ENCODE measurements at regions not wholly inside any gene's neighbourhood (a gene's known extent, or its start where the extent isn't known, plus 50 kb on each side); places are given as distances from the start of the nearest gene placed in this dataset.

DNA sequence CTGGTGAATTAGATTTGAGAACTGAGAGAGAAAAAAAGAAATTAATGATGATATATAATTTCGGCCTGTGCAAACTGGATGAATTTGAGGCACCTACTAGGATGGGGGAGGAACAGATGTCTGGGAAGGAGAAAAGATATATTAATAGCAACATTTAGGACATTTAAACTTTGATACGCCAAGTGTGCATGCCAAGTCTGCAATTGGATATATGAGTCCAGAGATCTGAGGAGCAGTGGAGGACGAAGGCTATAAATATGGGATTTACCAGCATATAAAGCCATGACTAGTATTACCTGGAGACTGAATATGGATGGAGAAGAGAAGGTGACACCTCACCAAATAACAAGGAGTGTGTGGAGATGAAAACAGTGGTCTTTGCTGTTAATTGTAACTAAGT, 272.6 kb upstream of the HSF2 start:
- H3K4me1 Mint-ChIP-seq (ENCODE audit: low read depth, unreplicated experiment), result no peaks in the 10 kb centered on the region
- H3K36me3 Mint-ChIP-seq (ENCODE audit: unreplicated experiment), result no peaks in the 10 kb centered on the region
- no peaks in the 10 kb centered on the region for H3K27me3 Mint-ChIP-seq (ENCODE audit: unreplicated experiment)
- peaks cover 1% of the 10 kb centered on the region for H3K9me3 Mint-ChIP-seq (ENCODE audit: unreplicated experiment)
- no peak overlapping the region for H3K4me3 Mint-ChIP-seq (ENCODE audit: unreplicated experiment)
- DNase-seq, result no peak
- no peak overlapping the region for H3K27ac Mint-ChIP-seq (ENCODE audit: unreplicated experiment)
- TF ChIP-seq, protein P1, sequence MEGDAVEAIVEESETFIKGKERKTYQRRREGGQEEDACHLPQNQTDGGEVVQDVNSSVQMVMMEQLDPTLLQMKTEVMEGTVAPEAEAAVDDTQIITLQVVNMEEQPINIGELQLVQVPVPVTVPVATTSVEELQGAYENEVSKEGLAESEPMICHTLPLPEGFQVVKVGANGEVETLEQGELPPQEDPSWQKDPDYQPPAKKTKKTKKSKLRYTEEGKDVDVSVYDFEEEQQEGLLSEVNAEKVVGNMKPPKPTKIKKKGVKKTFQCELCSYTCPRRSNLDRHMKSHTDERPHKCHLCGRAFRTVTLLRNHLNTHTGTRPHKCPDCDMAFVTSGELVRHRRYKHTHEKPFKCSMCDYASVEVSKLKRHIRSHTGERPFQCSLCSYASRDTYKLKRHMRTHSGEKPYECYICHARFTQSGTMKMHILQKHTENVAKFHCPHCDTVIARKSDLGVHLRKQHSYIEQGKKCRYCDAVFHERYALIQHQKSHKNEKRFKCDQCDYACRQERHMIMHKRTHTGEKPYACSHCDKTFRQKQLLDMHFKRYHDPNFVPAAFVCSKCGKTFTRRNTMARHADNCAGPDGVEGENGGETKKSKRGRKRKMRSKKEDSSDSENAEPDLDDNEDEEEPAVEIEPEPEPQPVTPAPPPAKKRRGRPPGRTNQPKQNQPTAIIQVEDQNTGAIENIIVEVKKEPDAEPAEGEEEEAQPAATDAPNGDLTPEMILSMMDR (IDR thresholded peaks at IDR 0.05; ENCODE audit: partially characterized antibody, unreplicated experiment), result no peak

DNA sequence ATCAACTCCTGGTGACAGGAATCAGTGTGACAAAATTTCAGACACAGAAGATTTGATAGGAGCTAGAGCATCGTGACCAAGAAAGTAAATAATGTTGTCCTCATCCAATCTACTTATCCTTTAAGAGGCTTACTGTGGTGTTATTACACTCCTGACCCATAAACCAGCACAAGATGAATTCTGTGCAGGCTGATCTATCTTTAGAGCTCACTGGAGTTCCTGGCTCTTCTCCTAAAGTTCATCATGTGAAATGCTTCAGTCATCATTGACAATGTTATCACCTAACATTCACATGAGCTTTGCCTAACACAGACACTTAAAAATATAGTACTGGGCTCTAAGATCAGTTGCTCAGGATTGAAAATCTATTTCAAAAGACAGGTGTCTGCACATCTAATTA, 271.0 kb upstream of the HSF2 start:
- TF ChIP-seq, protein P1 (IDR thresholded peaks at IDR 0.05; ENCODE audit: partially characterized antibody, unreplicated experiment), result no peak
- Mint-ChIP-seq H3K27ac (ENCODE audit: unreplicated experiment) (no peak overlapping the region), H3K27me3 (ENCODE audit: unreplicated experiment) (no peaks in the 10 kb centered on the region), H3K4me1 (ENCODE audit: low read depth, unreplicated experiment) (no peaks in the 10 kb centered on the region), H3K4me3 (ENCODE audit: unreplicated experiment) (no peak overlapping the region), H3K36me3 (ENCODE audit: unreplicated experiment) (no peaks in the 10 kb centered on the region), H3K9me3 (ENCODE audit: unreplicated experiment) (peaks cover 1% of the 10 kb centered on the region)
- no peak for DNase-seq

DNA sequence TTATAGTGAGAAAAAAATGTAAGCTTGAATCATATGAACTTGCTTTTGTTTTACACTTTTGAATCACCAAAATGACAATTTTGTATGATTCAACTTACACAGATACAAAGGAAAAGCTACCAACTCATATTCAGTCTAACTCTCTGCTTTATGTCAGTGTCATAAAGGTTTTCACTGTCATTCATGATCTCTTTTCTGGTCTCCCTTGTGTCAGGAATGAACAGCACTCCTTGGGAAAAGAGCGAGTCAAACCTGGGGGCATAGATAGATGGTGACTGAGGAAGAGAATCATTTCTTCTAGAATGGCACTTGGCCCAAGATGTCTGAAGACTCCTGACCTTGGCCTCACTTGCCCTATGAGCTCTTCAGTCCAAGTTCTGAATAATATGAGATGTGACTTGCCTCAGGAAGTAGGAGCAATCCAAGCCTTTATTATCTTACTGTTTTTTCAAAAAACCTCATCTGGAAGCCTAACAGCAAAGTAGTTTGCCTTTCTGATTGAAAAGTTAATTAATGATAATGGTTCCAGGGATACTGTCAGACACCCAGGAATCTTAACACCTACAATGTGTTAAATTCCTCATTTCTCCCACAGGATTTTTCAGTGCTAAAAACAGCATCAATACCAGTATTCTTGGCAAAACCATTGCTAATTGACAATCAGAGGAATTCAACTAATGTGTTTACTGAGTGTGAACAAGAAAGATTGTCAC, 270.0 kb upstream of the HSF2 start:
- Mint-ChIP-seq H3K27me3 (ENCODE audit: unreplicated experiment) (no peaks in the 10 kb centered on the region), H3K9me3 (ENCODE audit: unreplicated experiment) (peaks cover 1% of the 10 kb centered on the region), H3K27ac (ENCODE audit: unreplicated experiment) (no peak overlapping the region), H3K4me1 (ENCODE audit: low read depth, unreplicated experiment) (no peaks in the 10 kb centered on the region), H3K4me3 (ENCODE audit: unreplicated experiment) (no peak overlapping the region), H3K36me3 (ENCODE audit: unreplicated experiment) (no peaks in the 10 kb centered on the region)
- no peak for DNase-seq
- TF ChIP-seq, protein P1 (IDR thresholded peaks at IDR 0.05; ENCODE audit: partially characterized antibody, unreplicated experiment), result no peak

DNA sequence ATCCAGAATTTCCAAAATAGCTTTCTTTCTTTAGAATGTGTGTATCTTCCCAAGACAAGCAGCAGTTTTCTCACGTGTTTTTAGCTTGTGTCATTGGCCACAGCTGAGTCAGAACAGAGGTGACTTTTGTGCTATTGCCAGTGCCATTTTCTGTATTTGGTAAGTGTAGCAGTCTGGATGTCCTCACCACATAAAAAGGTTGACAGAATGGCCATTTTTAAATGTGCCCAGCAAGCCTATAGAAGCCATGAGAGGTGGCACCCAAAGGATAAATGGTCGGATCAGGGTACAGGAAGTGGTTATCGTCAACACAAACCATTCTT, 269.5 kb upstream of the HSF2 start:
- peaks cover 1% of the 10 kb centered on the region for H3K9me3 Mint-ChIP-seq (ENCODE audit: unreplicated experiment)
- H3K27me3 Mint-ChIP-seq (ENCODE audit: unreplicated experiment), result no peaks in the 10 kb centered on the region
- DNase-seq, result no peak
- TF ChIP-seq, protein P1 (IDR thresholded peaks at IDR 0.05; ENCODE audit: partially characterized antibody, unreplicated experiment), result no peak
- no peak overlapping the region for H3K4me3 Mint-ChIP-seq (ENCODE audit: unreplicated experiment)
- no peaks in the 10 kb centered on the region for H3K4me1 Mint-ChIP-seq (ENCODE audit: low read depth, unreplicated experiment)
- no peaks in the 10 kb centered on the region for H3K36me3 Mint-ChIP-seq (ENCODE audit: unreplicated experiment)
- no peak overlapping the region for H3K27ac Mint-ChIP-seq (ENCODE audit: unreplicated experiment)

DNA sequence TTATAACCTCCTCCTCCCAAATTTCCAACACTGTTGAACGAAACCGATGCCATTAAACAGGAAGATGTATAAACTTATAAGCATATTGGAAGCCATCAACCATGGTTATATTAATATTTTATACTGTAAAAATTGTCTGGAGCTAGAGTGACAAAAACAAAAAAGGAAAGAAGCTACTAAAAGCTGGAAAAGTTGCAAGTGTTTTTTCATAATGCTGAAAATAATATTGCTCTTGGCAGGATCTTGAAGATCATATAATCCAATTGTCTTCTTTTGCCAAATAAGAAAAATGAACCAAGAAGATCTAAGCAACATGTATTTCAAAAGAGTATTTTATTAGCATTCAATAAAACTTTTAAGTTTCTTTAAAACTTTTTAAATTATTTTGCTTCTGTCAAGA, 268.9 kb upstream of the HSF2 start:
- Mint-ChIP-seq H3K9me3 (ENCODE audit: unreplicated experiment) (peaks cover 1% of the 10 kb centered on the region), H3K4me3 (ENCODE audit: unreplicated experiment) (no peak overlapping the region), H3K27ac (ENCODE audit: unreplicated experiment) (no peak overlapping the region), H3K27me3 (ENCODE audit: unreplicated experiment) (no peaks in the 10 kb centered on the region), H3K4me1 (ENCODE audit: low read depth, unreplicated experiment) (no peaks in the 10 kb centered on the region), H3K36me3 (ENCODE audit: unreplicated experiment) (no peaks in the 10 kb centered on the region)
- DNase-seq, result no peak
- TF ChIP-seq, protein P1 (IDR thresholded peaks at IDR 0.05; ENCODE audit: partially characterized antibody, unreplicated experiment), result no peak
